K562 (cell line): ENCODE measurements at regions not wholly inside any gene's neighbourhood (a gene's known extent, or its start where the extent isn't known, plus 50 kb on each side); places are given as distances from the start of the nearest gene placed in this dataset.

ENCODE experiments used
- BACH1 ChIP-seq: fragments of 200-800 bp; sonication (Bioruptor generic); IDR thresholded peaks from 2 replicates; pipeline ENCODE4 v1.6.1; 2016; ENCODE audit warnings: missing genetic modification characterization, missing compliant biosample characterization
- CHD7 ChIP-seq: fragments of 200-600 bp; sonication (generic); IDR thresholded peaks from one replicate; pipeline ENCODE4 v1.6.1; 2012; ENCODE audit warnings: mild to moderate bottlenecking, low read depth, low read length, inconsistent platforms
- CREB5 ChIP-seq: fragments of 250-450 bp; sonication (Bioruptor Pico); IDR thresholded peaks from 2 replicates; pipeline ENCODE4 v1.5.0; 2020; ENCODE audit warnings: mild to moderate bottlenecking
- DNMT1 ChIP-seq: fragments of 450-650 bp; IDR thresholded peaks from 2 replicates; pipeline ENCODE4 v1.6.1; 2016; ENCODE audit warnings: antibody characterized with exemption, mild to moderate bottlenecking
- EWSR1 ChIP-seq: fragments of 450-650 bp; IDR thresholded peaks from 2 replicates; pipeline ENCODE4 v1.6.1; 2018; ENCODE audit warnings: borderline replicate concordance, mild to moderate bottlenecking, low read depth, moderate library complexity; ENCODE audit not compliant: partially characterized antibody
- FOXJ3 ChIP-seq: sonication (generic); formaldehyde crosslinking; IDR thresholded peaks from 2 replicates; pipeline ENCODE4 v1.4.0; 2020; ENCODE audit warnings: mild to moderate bottlenecking, missing genetic modification reagents
- TAF9B ChIP-seq: fragments of 450-650 bp; IDR thresholded peaks from 2 replicates; pipeline ENCODE4 v1.6.1; 2018; ENCODE audit warnings: mild to moderate bottlenecking; ENCODE audit not compliant: partially characterized antibody
- THRB ChIP-seq: fragments of 450-650 bp; formaldehyde crosslinking; conservative IDR thresholded peaks from 2 replicates; pipeline ENCODE4 v1.4.0; 2022; ENCODE audit warnings: mild to moderate bottlenecking, missing genetic modification characterization
- ZBTB12 ChIP-seq: fragments of 250-450 bp; sonication (Bioruptor Pico); IDR thresholded peaks from 2 replicates; pipeline ENCODE4 v1.4.0; 2020
- ZBTB26 ChIP-seq: fragments of 450-650 bp; formaldehyde crosslinking; IDR thresholded peaks from 2 replicates; pipeline ENCODE4 v1.4.0; 2022; ENCODE audit warnings: missing genetic modification characterization

GRCh38 chr10:78302989-78303854 lies 269.6 kb downstream of the RPS24 start (continued):
- TF ChIP-seq CHD7 (no peak), ZBTB26 (CRISPR knock-in tag) (no peak), EWSR1 (no peak), TAF9B (no peak), THRB (no peak), BACH1 (no peak), CREB5 (CRISPR knock-in tag) (no peak), ZBTB12 (CRISPR knock-in tag) (0 out of 2 replicates have a peak, but pooled peaks have one; percentile 19), FOXJ3 (no peak), DNMT1 (no peak)
